Nucleus accumbens (tissue), 56 donors: ENCODE measurements at regions not wholly inside any gene's neighbourhood (a gene's known extent, or its start where the extent isn't known, plus 50 kb on each side); places are given as distances from the start of the nearest gene placed in this dataset.

ENCODE experiments used
- DNase-seq, 56 donors: peaks; one replicate each; lab custom pipeline; 2025; lab: John Stamatoyannopoulos, UW

- DNase-seq, result no peak
These were observed 1173.2 kb downstream of the TAF11L14 start for GRCh38 chr5:18807256-18808149.

- DNase-seq, result peak in 3 of 56 donors; percentile 5 to 17 (median 10)
These were observed 1176.3 kb downstream of the CDH18 start for GRCh38 chr5:18811661-18812060.

GRCh38 chr5:18828351-18828750, 1159.6 kb downstream of the CDH18 start:
- no peak for DNase-seq

DNA sequence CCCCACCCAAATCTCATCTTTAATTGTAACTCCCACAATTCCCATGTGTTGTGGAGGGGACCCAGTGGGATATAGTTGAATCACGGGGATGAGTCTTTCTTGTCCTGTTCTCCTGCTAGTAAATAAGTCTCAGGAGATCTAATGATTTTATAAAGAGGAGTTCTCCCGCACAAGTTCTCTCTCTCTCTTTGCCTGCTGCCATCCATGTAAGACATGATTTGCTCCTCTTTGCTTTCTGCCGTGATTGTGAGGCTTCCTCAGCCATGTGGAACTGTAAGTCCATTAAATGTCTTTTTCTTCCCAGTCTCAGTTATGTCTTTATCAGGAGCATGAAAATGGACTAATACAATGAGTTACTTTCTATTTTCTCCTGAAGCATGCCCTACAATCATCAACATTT, 1158.5 kb downstream of the CDH18 start:
- DNase-seq, result no peak

DNA sequence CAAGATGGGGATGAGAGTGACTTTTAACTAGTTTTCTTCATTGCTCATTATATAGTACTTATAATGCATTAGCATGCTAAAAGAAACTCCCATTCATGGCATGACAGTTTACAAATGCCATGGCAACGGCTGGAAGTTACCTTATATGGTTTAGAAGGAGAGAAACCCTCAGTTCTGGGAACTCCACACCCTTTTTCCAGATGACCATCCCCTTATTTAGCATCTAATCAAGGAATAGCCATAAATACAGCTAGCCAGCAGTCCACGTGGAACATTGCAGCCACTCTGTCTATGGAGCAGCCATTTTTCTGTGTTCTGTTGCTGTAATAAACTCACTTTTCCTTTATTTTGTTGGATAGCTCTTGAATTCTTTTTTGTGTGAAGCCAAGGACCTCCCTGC, 1137.8 kb downstream of the CDH18 start:
- no peak for DNase-seq

GRCh38 chr5:18872978-18873377, 1115.0 kb downstream of the CDH18 start:
- DNase-seq, result no peak

DNA sequence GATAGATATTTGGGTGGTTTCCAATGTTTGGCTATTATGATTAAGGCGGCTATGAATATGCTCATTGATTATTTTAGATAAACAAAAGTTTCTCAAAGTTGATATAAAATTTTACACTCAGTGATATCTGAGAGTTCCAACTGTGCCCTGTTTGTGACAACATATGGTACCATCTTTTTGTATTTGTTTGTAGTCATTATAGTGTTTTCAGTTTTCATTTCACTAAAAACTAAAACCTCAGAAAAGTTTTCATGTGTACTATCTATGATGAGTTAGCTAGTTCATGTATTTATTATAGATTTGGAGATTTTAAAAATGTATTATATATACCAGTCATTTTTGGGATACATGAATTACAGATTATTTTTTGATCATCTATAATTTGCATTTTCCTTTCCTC, 1111.4 kb downstream of the CDH18 start:
- DNase-seq, result no peak

GRCh38 chr5:18881615-18882014, 1106.4 kb downstream of the CDH18 start:
- no peak for DNase-seq

GRCh38 chr5:18882154-18882553, 1105.8 kb downstream of the CDH18 start:
- no peak for DNase-seq

DNA sequence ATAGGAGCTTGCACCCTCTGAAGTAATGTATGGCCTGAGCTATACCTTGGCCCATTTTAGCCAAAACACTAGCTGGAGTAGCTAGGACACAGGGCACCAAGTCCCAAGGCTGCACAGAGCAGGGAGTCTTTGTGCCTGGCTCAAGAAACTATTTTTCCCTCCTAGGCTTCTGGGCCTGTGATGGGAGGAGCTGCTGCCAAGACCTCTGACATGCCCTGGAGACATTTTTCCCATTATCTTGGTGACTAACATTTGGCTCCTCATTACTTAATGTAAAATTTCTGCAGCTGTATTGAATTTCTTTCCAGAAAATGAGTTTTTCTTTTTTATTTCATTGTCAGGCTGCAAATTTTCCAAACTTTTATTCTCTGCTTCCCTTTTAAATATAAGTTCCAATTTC, 1099.2 kb downstream of the CDH18 start:
- no peak for DNase-seq

DNA sequence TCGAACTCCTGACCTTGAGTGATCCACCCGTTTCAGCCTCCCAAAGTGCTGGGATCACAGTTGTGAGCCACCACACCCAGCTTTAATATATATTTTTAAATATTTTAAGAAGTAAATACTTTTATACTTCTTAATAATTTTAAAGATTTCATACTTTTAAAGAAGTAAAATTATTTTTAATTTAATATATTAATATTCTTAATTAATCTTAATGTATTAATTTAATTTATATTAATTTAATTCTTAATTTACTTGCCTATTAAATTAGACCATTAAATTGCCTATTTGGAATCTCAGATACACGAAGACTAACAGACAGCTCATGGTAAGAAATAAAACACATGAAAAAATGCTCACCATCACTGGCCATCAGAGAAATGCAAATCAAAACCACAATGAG, 1087.4 kb downstream of the CDH18 start:
- no peak for DNase-seq

DNA sequence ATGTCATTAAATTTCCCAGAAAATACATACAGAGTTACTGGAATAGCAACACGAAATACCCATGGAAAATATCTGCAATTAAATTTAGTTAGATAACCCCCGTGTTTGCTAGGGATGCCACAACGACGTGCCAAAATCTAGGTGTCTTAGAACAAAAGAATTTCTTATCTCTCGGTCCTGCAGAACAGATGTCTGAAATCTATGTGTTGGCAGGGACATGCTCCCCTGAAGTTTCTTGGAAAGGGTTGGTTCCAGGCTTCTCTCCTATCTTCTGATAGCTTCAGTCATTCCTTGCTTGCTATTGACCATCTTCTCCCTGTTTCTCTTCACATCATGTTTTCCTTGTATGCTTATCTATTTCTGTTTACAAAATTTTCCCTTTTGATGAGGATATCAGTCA, 1067.0 kb downstream of the CDH18 start:
- DNase-seq, result no peak

DNA sequence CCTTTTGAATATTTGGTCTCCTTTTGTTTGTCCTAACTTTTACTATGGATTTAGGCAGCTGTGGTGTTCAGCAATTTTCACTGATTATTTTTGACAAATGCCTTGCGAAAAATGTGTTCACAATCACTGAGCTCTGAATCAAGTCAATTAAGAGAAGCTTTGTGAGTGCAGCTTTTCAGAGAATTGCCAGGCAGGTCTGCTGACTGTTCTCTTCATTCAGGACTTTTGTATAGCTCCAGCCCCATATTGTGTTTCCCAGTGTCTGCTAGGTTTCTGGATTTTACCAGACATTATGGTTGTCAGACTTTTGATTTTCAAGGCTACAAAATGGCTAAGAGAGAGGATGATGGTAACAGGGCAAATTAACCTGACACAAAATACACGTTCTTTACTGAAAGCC, 1055.9 kb downstream of the CDH18 start:
- DNase-seq, result no peak

- no peak for DNase-seq
These were observed 1043.2 kb downstream of the CDH18 start for GRCh38 chr5:18944771-18945170.

GRCh38 chr5:18954239-18954638, 1033.8 kb downstream of the CDH18 start:
- no peak for DNase-seq

DNA sequence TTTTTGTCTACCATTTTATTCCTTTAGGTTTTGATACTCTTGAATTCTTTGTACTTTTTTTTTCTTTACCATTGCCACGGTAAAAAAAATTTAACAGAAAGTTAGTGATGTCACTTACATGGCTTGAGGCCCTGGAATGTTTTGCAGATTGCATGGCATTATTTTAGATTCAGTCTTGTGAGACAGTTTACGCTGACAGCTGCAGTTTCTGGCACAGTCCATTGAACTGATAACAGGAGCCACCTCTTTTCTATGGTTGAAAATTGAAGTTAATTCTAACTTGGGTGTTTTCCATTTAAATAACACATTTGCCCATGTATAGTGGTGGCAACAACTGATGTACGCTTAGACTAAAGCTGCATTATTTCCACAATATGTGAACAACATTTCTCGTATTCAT, 1028.5 kb downstream of the CDH18 start:
- no peak for DNase-seq

GRCh38 chr5:18961234-18961633, 1026.8 kb downstream of the CDH18 start:
- DNase-seq, result no peak

GRCh38 chr5:18965893-18966292, 1022.1 kb downstream of the CDH18 start:
- no peak for DNase-seq

DNA sequence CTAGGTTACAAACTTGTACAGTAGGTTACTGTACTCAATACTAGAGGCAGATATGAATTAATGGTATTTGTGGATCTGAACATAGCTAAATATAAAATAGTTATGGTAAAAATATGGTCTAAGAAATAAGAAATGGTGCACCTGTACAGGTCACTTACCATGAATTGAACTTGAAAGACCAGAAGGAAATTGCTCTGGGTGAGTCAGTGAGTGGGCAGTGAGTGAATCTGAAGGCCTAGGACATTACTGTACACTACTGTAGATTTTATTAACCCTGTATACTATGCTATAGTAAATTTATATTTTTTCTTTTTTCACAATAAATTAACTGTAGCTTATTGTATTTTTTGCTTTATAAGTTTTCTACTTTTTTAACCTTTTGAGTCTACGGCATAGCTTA, 1020.4 kb downstream of the CDH18 start:
- no peak for DNase-seq

- no peak for DNase-seq
These were observed 1019.0 kb downstream of the CDH18 start for GRCh38 chr5:18968966-18969365.

DNA sequence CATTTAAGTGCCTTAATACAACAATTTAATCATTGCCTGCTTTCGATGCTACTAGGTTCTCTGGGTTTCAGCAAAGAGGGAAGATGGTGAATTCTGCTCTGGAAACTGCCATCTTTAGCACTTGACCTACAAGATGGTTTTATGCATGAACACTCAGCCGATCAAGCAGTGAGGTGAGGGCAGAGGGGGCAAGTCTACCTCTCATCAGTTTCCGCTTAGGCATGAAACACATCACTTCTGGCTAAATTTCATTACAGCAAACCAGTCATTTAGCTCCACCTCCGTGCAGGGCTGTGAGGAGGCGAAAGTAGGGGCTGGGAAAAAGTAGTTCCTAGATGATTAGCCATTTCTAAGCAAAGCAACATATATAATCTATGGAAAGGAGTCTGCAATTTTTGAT, 1018.0 kb downstream of the CDH18 start:
- no peak for DNase-seq

DNA sequence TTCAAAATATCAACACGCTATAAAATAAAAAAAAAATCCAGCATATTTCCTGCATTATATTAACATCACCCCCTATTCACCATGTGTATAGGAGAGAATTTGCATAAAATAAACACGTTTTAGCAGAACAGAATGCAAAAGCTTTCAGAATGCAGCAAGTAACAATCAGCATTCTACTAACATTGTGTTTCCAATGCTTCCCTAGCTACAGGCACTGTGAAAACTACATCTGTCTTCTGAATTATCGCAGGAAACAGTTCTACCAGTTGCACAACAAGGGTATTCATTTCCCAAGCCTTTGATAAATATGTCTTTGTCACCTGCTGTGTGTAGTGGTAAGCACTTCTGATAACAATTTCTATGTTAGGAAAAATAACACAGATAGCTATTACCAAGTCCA, 1015.8 kb downstream of the CDH18 start:
- no peak for DNase-seq

DNA sequence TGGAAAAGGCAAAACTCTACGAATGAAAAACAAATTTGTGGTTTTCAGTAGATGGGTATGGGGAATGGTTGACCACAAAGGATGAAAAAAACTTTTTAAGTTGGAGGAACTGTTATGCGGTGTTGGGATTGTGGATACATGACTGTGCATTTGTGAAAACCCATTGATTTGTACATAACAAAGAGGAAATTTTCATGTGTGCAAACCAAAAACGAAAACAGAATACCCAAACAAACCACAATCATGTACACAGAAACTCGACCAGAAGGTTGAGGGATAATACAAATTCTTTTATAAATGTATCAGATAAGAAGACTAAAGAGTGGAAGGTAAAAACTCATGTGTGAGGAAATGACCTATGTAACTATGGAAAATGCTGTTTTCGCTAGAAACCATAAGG, 1012.4 kb downstream of the CDH18 start:
- no peak for DNase-seq
